ENCODE measurements at regions not wholly inside any gene's neighbourhood (a gene's known extent, or its start where the extent isn't known, plus 50 kb on each side); places are given as distances from the start of the nearest gene placed in this dataset.

- no peak for DNase-seq
- Histone ChIP-seq H3K4me3 (replicated peaks in 1 of 3; ENCODE audit: low read depth in 2 of 3, low read length in 3 of 3) (no peak overlapping the region), H3K4me1 (ENCODE audit: control insufficient read depth in 1 of 2, insufficient read depth in 2 of 2, low read length in 2 of 2) (peaks cover 11 to 14% of the 10 kb centered on the region in 2 donors), H3K9ac (ENCODE audit: insufficient read depth, low read length, poor library complexity, severe bottlenecking) (no peak overlapping the region), H3K4me2 (replicated peaks; ENCODE audit: extremely low read depth, low read length, poor library complexity, severe bottlenecking) (no peak overlapping the region), H3K79me2 (ENCODE audit: insufficient read depth, low read length) (no peaks in the 10 kb centered on the region), H3K27ac (ENCODE audit: low read depth in 1 of 2, low read length in 2 of 2) (no peak overlapping the region), H3K9me3 (replicated peaks in 1 of 2; ENCODE audit: control insufficient read depth in 1 of 2, insufficient read depth in 1 of 2, low read length in 2 of 2) (peaks cover 7 to 8% of the 10 kb centered on the region in 2 donors), H3K36me3 (replicated peaks in 1 of 2; ENCODE audit: control insufficient read depth in 1 of 2, insufficient read depth in 2 of 2, low read length in 2 of 2) (no peaks in the 10 kb centered on the region), H3K27me3 (ENCODE audit: control insufficient read depth in 2 of 2, insufficient read depth in 2 of 2, low read length in 2 of 2) (no peaks in the 10 kb centered on the region), H2AFZ (ENCODE audit: insufficient read depth, low read depth, low read length, poor library complexity, severe bottlenecking) (no peak overlapping the region), H4K20me1 (ENCODE audit: insufficient read depth, low read length) (no peaks in the 10 kb centered on the region)
- H3K9me3 Mint-ChIP-seq, result peaks cover 7 to 20% (median 14%) of the 10 kb centered on the region in 7 donors
- peaks cover 14% of the 10 kb centered on the region for H3K4me1 Mint-ChIP-seq
- H3K27ac Mint-ChIP-seq, result no peak overlapping the region
- no peak for TF ChIP-seq CTCF (IDR thresholded peaks at IDR 0.05)
- WGBS (ENCODE audit: insufficient coverage), result 100% methylated on average over 1 of the region's 2 CpGs
- intact Hi-C loops (cut with micrococcal nuclease), result no loop called here
- H3K27me3 Mint-ChIP-seq (ENCODE audit: low read depth in 3 of 3), result peaks cover 3 to 4% (median 3%) of the 10 kb centered on the region in 3 donors
- peaks cover 0 to 3% of the 10 kb centered on the region in 2 donors for H3K36me3 Mint-ChIP-seq
- H3K4me3 Mint-ChIP-seq, result no peak overlapping the region
Measured at GRCh38 chr6:15941168-15941567, 187.7 kb upstream of the MYLIP start.

- Mint-ChIP-seq H3K27ac (no peak overlapping the region), H3K4me3 (no peak overlapping the region), H3K36me3 (peaks cover 0 to 3% of the 10 kb centered on the region in 2 donors), H3K9me3 (peaks cover 7 to 20% (median 14%) of the 10 kb centered on the region in 7 donors), H3K4me1 (peaks cover 23% of the 10 kb centered on the region), H3K27me3 (ENCODE audit: low read depth in 3 of 3) (peaks cover 0 to 3% (median 3%) of the 10 kb centered on the region in 3 donors)
- intact Hi-C loops (cut with micrococcal nuclease), result no loop called here
- Histone ChIP-seq H3K27ac (ENCODE audit: low read depth in 1 of 2, low read length in 2 of 2) (no peak overlapping the region), H3K4me1 (ENCODE audit: control insufficient read depth in 1 of 2, insufficient read depth in 2 of 2, low read length in 2 of 2) (peaks cover 14 to 18% of the 10 kb centered on the region in 2 donors), H3K4me3 (replicated peaks in 1 of 3; ENCODE audit: low read depth in 2 of 3, low read length in 3 of 3) (no peak overlapping the region), H4K20me1 (ENCODE audit: insufficient read depth, low read length) (no peaks in the 10 kb centered on the region), H3K79me2 (ENCODE audit: insufficient read depth, low read length) (no peaks in the 10 kb centered on the region), H3K27me3 (ENCODE audit: control insufficient read depth in 2 of 2, insufficient read depth in 2 of 2, low read length in 2 of 2) (no peaks in the 10 kb centered on the region), H3K9ac (ENCODE audit: insufficient read depth, low read length, poor library complexity, severe bottlenecking) (no peak overlapping the region), H3K36me3 (replicated peaks in 1 of 2; ENCODE audit: control insufficient read depth in 1 of 2, insufficient read depth in 2 of 2, low read length in 2 of 2) (no peaks in the 10 kb centered on the region), H3K4me2 (replicated peaks; ENCODE audit: extremely low read depth, low read length, poor library complexity, severe bottlenecking) (no peak overlapping the region), H2AFZ (ENCODE audit: insufficient read depth, low read depth, low read length, poor library complexity, severe bottlenecking) (no peak overlapping the region), H3K9me3 (replicated peaks in 1 of 2; ENCODE audit: control insufficient read depth in 1 of 2, insufficient read depth in 1 of 2, low read length in 2 of 2) (peaks cover 7 to 8% of the 10 kb centered on the region in 2 donors)
- WGBS (ENCODE audit: insufficient coverage), result 100% methylated on average over 1 of the region's 3 CpGs
- no peak for DNase-seq
- no peak for TF ChIP-seq CTCF (IDR thresholded peaks at IDR 0.05)
Measured at GRCh38 chr6:15938107-15938506, 190.8 kb upstream of the MYLIP start.

Measured in CD14-positive monocyte (primary cell).